Neural crest cell (in vitro differentiated cells): ENCODE measurements at regions not wholly inside any gene's neighbourhood (a gene's known extent, or its start where the extent isn't known, plus 50 kb on each side); places are given as distances from the start of the nearest gene placed in this dataset. TPM values are rescaled to one million over a fixed set of nuclear protein-coding genes. Genes with fewer than 3 reads are reported as not detected.

Experiments used
- DNase-seq: peaks from one replicate; pipeline ENCODE4 v3.0.0; 2021; ENCODE audit warnings: low read depth, mixed read lengths, low spot score
- H3K27ac Mint-ChIP-seq: one replicate; pipeline ENCODE4 v1.8.0; 2021; ENCODE audit warnings: mild to moderate bottlenecking, mixed read lengths; ENCODE audit not compliant: unreplicated experiment
- H3K27me3 Mint-ChIP-seq: 2 replicates; pipeline ENCODE4 v1.8.0; 2021; ENCODE audit warnings: low read depth, mild to moderate bottlenecking, mixed read lengths
- H3K36me3 Mint-ChIP-seq: 2 replicates; pipeline ENCODE4 v1.8.0; 2021; ENCODE audit warnings: low read depth, mild to moderate bottlenecking, mixed read lengths
- H3K4me1 Mint-ChIP-seq: 2 replicates; pipeline ENCODE4 v1.8.0; 2021; ENCODE audit warnings: mixed read lengths
- H3K4me3 Mint-ChIP-seq: one replicate; pipeline ENCODE4 v1.8.0; 2021; ENCODE audit warnings: mild to moderate bottlenecking, mixed read lengths
- H3K9me3 Mint-ChIP-seq: 2 replicates; pipeline ENCODE4 v1.8.0; 2021; ENCODE audit warnings: mixed read lengths
- CTCF ChIP-seq: fragments of 200-600 bp; sonication (generic); conservative IDR thresholded peaks from 2 replicates; pipeline ENCODE4 v1.5.0; 2021; ENCODE audit warnings: antibody characterized with exemption, mild to moderate bottlenecking
- microRNA-seq: library from miRNA; unstranded; fragments of <30 nt; microRNA quantifications from one replicate; pipeline ENCODE4, GENCODE V29; 2020

- no peak overlapping the region for H3K4me3 Mint-ChIP-seq
- no peaks in the 10 kb centered on the region for H3K36me3 Mint-ChIP-seq
- H3K9me3 Mint-ChIP-seq = no peaks in the 10 kb centered on the region
- H3K27me3 Mint-ChIP-seq = peaks cover 16% of the 10 kb centered on the region
- TF ChIP-seq CTCF = no peak
- no peak for DNase-seq
- H3K4me1 Mint-ChIP-seq = no peaks in the 10 kb centered on the region
- no peak overlapping the region for H3K27ac Mint-ChIP-seq
Observed at GRCh38 chr5:154529282-154529681, 51.3 kb upstream of the HAND1 start.

GRCh38 chr5:154528005-154528594, 50.1 kb upstream of the HAND1 start:
- DNase-seq = no peak
- H3K9me3 Mint-ChIP-seq = no peaks in the 10 kb centered on the region
- H3K27me3 Mint-ChIP-seq = peaks cover 13% of the 10 kb centered on the region
- no peak for TF ChIP-seq CTCF
- no peak overlapping the region for H3K4me3 Mint-ChIP-seq
- H3K36me3 Mint-ChIP-seq = no peaks in the 10 kb centered on the region
- no peak overlapping the region for H3K27ac Mint-ChIP-seq
- no peaks in the 10 kb centered on the region for H3K4me1 Mint-ChIP-seq

Small RNA genes lying in the stretch of these regions (microRNA-seq; reads per million reads assigned to microRNA genes)
- gene MIR1303 (not detected), gene MIR3141 (not detected)
